ENCODE measurements at regions not wholly inside any gene's neighbourhood (a gene's known extent, or its start where the extent isn't known, plus 50 kb on each side); places are given as distances from the start of the nearest gene placed in this dataset.

- TF ChIP-seq AFF4 (CRISPR knock-in tag; IDR thresholded peaks at IDR 0.05) (no peak), THRA (IDR thresholded peaks at IDR 0.05) (no peak), IFI16 (CRISPR knock-in tag; IDR thresholded peaks at IDR 0.05) (no peak), FOXP1 (CRISPR knock-in tag; IDR thresholded peaks at IDR 0.05) (no peak), CBFA2T2 (conservative IDR thresholded peaks at IDR 0.05) (no peak)
Observed at GRCh38 chr6:74752303-74752702, 453.6 kb downstream of the COL12A1 start (continued).

GRCh38 chr6:74750826-74751225, 455.0 kb downstream of the COL12A1 start:
- H3K9me3 ChIP-seq (replicated peaks; ENCODE audit: control insufficient read depth, insufficient read depth, low read depth, low read length): no peaks in the 10 kb centered on the region
- no peaks in the 10 kb centered on the region for H3K4me1 ChIP-seq (replicated peaks in 1 of 2; ENCODE audit: control insufficient read depth in 2 of 2, insufficient read depth in 2 of 2, low read length in 2 of 2)
- no peaks in the 10 kb centered on the region for H4K20me1 ChIP-seq (replicated peaks; ENCODE audit: control insufficient read depth, insufficient read depth, low read length)
- no peak overlapping the region for H2AFZ ChIP-seq (ENCODE audit: low read depth, low read length)
- CTCF ChIA-PET (ENCODE audit: low intra/inter-chr PET ratio): no interaction called here
- H3K27ac ChIP-seq (ENCODE audit: extremely low read depth, low read depth, low read length): no peak overlapping the region
- no peaks in the 10 kb centered on the region for H3K36me3 ChIP-seq (ENCODE audit: control insufficient read depth, insufficient read depth, low read length)
- no peak for DNase-seq (ENCODE audit: extremely low read depth in 1 of 4, low spot score in 3 of 4)
- FAIRE-seq: no peak
- POLR2A ChIA-PET: no interaction called here
- ATAC-seq: no peak
- H3K9ac ChIP-seq (ENCODE audit: insufficient read depth in 1 of 2, low read depth in 2 of 2, low read length in 2 of 2): no peak overlapping the region
- in situ Hi-C loops (cut with MboI) (no loop called here), intact Hi-C loops (cut with micrococcal nuclease) (no loop called here)
- no peak overlapping the region for H3K4me2 ChIP-seq (ENCODE audit: insufficient read depth, low read length)
- H3K27me3 ChIP-seq (ENCODE audit: control insufficient read depth in 2 of 2, insufficient read depth in 2 of 2, low read length in 2 of 2): no peaks in the 10 kb centered on the region
- no peaks in the 10 kb centered on the region for H3K79me2 ChIP-seq (ENCODE audit: control insufficient read depth, insufficient read depth, low read length)
- no TSS peak for BruUV-seq (replicated peaks)
- no peak overlapping the region for H3K4me3 ChIP-seq
- H3K9me1 ChIP-seq (ENCODE audit: control insufficient read depth, insufficient read depth, low read length): no peaks in the 10 kb centered on the region
- TF ChIP-seq FOS (IDR thresholded peaks at IDR 0.05; ENCODE audit: extremely low read depth, insufficient read length) (no peak), ARNT (IDR thresholded peaks at IDR 0.05) (no peak), DACH1 (IDR thresholded peaks at IDR 0.05; ENCODE audit: partially characterized antibody) (no peak), ARID3B (CRISPR knock-in tag; IDR thresholded peaks at IDR 0.05; ENCODE audit: borderline replicate concordance) (no peak), ZC3H8 (IDR thresholded peaks at IDR 0.05) (no peak), PATZ1 (CRISPR knock-in tag; IDR thresholded peaks at IDR 0.05; ENCODE audit: borderline replicate concordance) (no peak), USF1 (CRISPR knock-in tag; IDR thresholded peaks at IDR 0.05) (no peak), HLTF (IDR thresholded peaks at IDR 0.05) (no peak), ILK (tag; IDR thresholded peaks at IDR 0.05; ENCODE audit: borderline replicate concordance, low read depth) (no peak)

Measured in K562 (cell line).